Suprapubic skin (tissue), 4 donors: ENCODE measurements at regions not wholly inside any gene's neighbourhood (a gene's known extent, or its start where the extent isn't known, plus 50 kb on each side); places are given as distances from the start of the nearest gene placed in this dataset.

Experiments
- DNase-seq, 2 donors: peaks; one replicate each; pipeline ENCODE4 v3.0.0-alpha.2; 2019; ENCODE audit warnings: low spot score in 2 of 2
- H3K27ac ChIP-seq: fragments of 200-600 bp; sonication (generic); one replicate; pipeline ENCODE4 v1.5.1; 2019
- H3K27me3 ChIP-seq: fragments of 200-600 bp; sonication (generic); one replicate; pipeline ENCODE4 v1.5.1; 2019
- H3K36me3 ChIP-seq: fragments of 200-600 bp; sonication (generic); one replicate; pipeline ENCODE4 v1.5.1; 2019
- H3K4me1 ChIP-seq: fragments of 200-600 bp; sonication (generic); one replicate; pipeline ENCODE4 v1.5.1; 2019
- H3K4me3 ChIP-seq: fragments of 200-600 bp; sonication (generic); one replicate; pipeline ENCODE4 v1.5.1; 2019; ENCODE audit warnings: mild to moderate bottlenecking
- H3K9me3 ChIP-seq: fragments of 200-600 bp; sonication (generic); one replicate; pipeline ENCODE4 v1.5.1; 2019
- EP300 ChIP-seq: sonication (generic); formaldehyde crosslinking; IDR thresholded peaks from one replicate; pipeline ENCODE4 v1.6.1; 2017; ENCODE audit warnings: antibody characterized with exemption
- POLR2A ChIP-seq, 2 donors: fragments of 450-650 bp; IDR thresholded peaks; one replicate each; pipeline ENCODE4 v1.6.1; 2017; ENCODE audit warnings: antibody characterized with exemption in 2 of 2, mild to moderate bottlenecking in 2 of 2, moderate library complexity in 2 of 2
- POLR2AphosphoS5 ChIP-seq, 3 donors: sonication (generic); formaldehyde crosslinking; IDR thresholded peaks; one replicate each; pipeline ENCODE4 v1.6.1; 2017; ENCODE audit warnings: antibody characterized with exemption in 3 of 3
- WGBS: methylation state at CpG from one replicate; pipeline ENCODE4 v1.1.5; 2018; 5-methylcytosine and 5-hydroxymethylcytosine counted together
- TF ChIP-seq, protein P1 (sequence below), 2 donors: fragments of 200-600 bp in 1 of 2; fragments of 450-650 bp in 1 of 2; sonication (generic) in 1 of 2; IDR thresholded peaks; one replicate each; pipeline ENCODE4 v1.5.1; 2016 to 2019; ENCODE audit warnings: antibody characterized with exemption in 2 of 2, mild to moderate bottlenecking in 1 of 2, moderate library complexity in 1 of 2

DNA sequence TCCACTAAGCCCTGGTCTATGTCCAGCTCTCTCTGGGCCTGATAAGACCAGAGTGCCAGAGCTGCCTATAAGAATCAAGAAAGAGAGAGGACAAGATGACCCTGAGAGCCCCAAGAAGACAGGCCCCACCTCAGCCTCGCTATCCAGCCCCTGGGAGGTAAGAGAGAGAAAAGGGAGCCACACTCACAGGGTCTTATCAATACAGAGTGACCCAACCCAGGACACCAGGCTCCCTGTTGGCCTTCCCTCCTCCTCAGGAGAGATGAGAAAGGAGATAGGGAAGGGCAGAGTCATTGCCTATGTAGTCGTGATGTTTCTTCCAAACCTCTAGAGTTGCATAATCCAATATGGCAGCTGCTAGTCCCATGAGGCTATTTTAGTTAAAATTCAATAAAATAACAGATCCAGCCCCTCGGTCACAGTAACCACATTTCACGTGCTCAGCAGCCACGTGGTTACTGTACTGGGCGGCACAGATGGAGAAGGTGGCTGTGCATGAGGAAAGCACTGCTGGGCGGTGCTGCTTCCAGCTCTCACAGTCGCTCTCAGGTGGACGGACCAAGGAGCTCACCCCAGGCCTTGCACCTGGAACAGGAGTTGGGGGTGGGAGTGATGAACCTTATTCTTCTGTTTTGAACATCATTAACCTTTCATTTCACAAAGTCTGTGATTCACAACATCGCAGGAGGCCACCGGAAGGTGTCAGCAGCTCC lies 525.8 kb downstream of the SHQ1 start:
- H3K4me1 ChIP-seq, result peaks cover 28% of the 10 kb centered on the region
- H3K4me3 ChIP-seq, result no peak overlapping the region
- H3K27me3 ChIP-seq, result no peaks in the 10 kb centered on the region
- DNase-seq, result no peak
- H3K27ac ChIP-seq, result no peak overlapping the region
- H3K36me3 ChIP-seq, result no peaks in the 10 kb centered on the region
- 82% methylated on average over 11 of the region's 11 CpGs for WGBS
- no peaks in the 10 kb centered on the region for H3K9me3 ChIP-seq
- TF ChIP-seq POLR2AphosphoS5 (IDR thresholded peaks at IDR 0.05), result no peak
- TF ChIP-seq, protein P1, sequence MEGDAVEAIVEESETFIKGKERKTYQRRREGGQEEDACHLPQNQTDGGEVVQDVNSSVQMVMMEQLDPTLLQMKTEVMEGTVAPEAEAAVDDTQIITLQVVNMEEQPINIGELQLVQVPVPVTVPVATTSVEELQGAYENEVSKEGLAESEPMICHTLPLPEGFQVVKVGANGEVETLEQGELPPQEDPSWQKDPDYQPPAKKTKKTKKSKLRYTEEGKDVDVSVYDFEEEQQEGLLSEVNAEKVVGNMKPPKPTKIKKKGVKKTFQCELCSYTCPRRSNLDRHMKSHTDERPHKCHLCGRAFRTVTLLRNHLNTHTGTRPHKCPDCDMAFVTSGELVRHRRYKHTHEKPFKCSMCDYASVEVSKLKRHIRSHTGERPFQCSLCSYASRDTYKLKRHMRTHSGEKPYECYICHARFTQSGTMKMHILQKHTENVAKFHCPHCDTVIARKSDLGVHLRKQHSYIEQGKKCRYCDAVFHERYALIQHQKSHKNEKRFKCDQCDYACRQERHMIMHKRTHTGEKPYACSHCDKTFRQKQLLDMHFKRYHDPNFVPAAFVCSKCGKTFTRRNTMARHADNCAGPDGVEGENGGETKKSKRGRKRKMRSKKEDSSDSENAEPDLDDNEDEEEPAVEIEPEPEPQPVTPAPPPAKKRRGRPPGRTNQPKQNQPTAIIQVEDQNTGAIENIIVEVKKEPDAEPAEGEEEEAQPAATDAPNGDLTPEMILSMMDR (IDR thresholded peaks at IDR 0.05), result no peak
- no peak for TF ChIP-seq POLR2A (IDR thresholded peaks at IDR 0.05)
- TF ChIP-seq EP300, result no peak

DNA sequence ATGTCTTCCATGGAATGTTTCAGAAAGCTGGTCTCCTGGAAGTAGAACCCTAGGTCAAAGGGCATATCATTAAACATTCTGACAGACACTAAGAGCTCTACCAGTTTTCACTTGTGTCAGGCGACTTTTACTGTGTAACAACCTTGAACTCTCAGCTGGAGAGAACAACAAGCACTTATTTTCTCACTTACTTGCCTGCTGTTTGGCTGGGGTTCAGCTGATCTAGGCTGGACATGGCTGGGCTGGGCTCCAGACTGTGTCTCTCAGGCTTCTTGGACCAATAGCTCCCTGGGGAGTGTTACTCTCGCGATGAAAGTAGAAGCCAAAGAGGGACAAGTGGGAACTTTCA lies 527.3 kb downstream of the SHQ1 start:
- no peaks in the 10 kb centered on the region for H3K27me3 ChIP-seq
- H3K4me1 ChIP-seq, result peaks cover 31% of the 10 kb centered on the region
- H3K4me3 ChIP-seq, result no peak overlapping the region
- TF ChIP-seq EP300 (no peak), POLR2AphosphoS5 (IDR thresholded peaks at IDR 0.05) (no peak), POLR2A (IDR thresholded peaks at IDR 0.05) (no peak)
- TF ChIP-seq, protein P1 (IDR thresholded peaks at IDR 0.05), result no peak
- no peaks in the 10 kb centered on the region for H3K36me3 ChIP-seq
- 57% methylated on average over 3 of the region's 3 CpGs for WGBS
- no peak for DNase-seq
- no peak overlapping the region for H3K27ac ChIP-seq
- H3K9me3 ChIP-seq, result no peaks in the 10 kb centered on the region

DNA sequence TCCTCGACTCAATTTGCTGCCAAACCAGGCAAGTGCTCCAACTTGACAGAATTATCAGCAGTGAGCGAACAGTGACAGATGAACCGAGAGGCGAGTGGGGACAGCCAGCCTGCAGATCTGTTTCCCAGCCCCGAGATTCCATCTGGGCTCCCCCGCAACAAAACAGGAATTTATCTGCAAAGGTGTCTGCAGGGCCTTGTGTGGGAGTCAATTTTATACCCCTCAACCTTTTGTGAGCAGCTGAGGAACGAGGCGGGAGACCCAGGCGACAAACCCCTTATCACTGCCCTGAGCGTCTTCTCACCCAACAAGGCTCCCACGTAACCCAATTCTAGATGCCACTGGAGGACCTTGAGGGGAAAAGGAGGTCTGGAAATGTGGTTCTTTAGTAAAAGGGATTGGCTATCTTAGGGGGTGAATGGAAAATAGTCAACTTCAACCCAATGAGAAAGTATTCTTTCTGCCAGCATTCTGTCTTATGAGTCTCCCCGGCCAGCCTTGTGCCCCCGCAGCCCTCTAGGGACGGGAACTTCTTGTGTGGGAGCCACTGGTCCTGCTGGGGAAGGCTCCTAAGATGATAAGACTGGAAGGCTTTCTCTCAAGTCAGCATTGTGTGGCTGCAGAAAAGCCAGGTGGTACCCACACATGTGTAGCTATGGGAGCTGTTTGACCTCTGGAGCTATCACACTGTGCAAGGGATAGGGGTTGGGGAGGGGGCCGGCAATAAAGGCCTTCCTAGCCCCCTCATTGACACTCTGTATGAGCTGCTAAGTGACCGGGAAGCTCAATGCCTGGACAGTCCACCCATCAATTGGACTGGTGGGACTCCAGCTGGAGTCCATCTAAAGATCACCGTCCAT lies 527.9 kb downstream of the SHQ1 start:
- WGBS, result 94% methylated on average over 17 of the region's 17 CpGs

DNA sequence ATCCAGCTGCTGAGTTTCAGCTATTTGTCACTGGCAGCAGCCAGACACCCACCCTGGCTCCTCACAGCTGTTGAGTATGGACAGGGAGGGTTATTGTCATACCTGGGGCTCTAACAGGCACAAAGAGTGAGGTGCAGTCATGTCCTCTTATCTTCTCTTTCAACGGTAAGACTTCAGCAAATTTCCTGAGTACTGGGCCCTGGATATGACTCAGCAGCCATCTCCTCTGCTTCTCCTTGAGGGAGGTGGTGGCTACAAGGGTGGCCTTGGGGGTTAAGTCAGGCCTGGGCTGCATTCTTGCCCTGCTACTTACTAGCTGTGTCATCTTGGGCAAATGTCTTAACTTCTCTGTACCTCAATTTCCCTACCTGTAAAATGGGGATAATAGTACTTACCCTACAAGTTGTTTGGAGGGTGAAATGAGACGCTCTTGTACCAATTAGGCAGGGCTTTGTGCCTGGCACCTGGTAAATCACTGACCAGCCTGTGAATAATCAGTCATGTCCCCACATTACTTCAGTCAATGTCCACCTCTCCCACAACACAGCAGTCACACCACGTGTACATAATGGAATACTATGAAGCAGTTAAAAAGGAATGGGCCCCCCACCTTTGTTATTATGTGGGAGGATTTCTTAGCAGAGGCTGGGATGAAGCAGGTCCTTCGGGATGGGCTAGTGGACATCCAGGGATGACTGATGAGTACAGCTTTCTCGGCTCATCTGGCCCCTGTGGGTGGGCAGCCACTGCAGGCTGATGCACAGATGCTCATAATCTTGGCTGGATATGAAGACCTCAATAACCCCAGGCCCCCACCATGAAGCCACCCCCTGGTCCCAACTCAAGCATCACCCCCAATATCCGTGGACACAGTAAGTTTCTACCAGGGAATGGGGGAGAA lies 528.8 kb downstream of the SHQ1 start:
- no peaks in the 10 kb centered on the region for H3K9me3 ChIP-seq
- H3K27ac ChIP-seq, result peak overlapping the region; percentile 60
- no peak overlapping the region for H3K4me3 ChIP-seq
- DNase-seq, result no peak
- 80% methylated on average over 5 of the region's 6 CpGs for WGBS
- peaks cover 31% of the 10 kb centered on the region for H3K4me1 ChIP-seq
- no peaks in the 10 kb centered on the region for H3K27me3 ChIP-seq
- H3K36me3 ChIP-seq, result no peaks in the 10 kb centered on the region
- no peak for TF ChIP-seq POLR2AphosphoS5 (IDR thresholded peaks at IDR 0.05)
- TF ChIP-seq POLR2A (IDR thresholded peaks at IDR 0.05), result no peak
- TF ChIP-seq EP300, result no peak
- TF ChIP-seq, protein P1 (IDR thresholded peaks at IDR 0.05), result no peak

More for the DNA sequence above, 527.9 kb downstream of the SHQ1 start:
- H3K4me3 ChIP-seq, result no peak overlapping the region
- H3K9me3 ChIP-seq, result no peaks in the 10 kb centered on the region
- H3K4me1 ChIP-seq, result peaks cover 31% of the 10 kb centered on the region
- H3K27me3 ChIP-seq, result no peaks in the 10 kb centered on the region
- H3K27ac ChIP-seq, result no peak overlapping the region
- H3K36me3 ChIP-seq, result no peaks in the 10 kb centered on the region
- TF ChIP-seq POLR2AphosphoS5 (IDR thresholded peaks at IDR 0.05), result no peak
- TF ChIP-seq, protein P1 (IDR thresholded peaks at IDR 0.05), result no peak
- no peak for TF ChIP-seq POLR2A (IDR thresholded peaks at IDR 0.05)
- no peak for TF ChIP-seq EP300
- no peak for DNase-seq
